Ecto neural progenitor cell (in vitro differentiated cells): ENCODE measurements at regions not wholly inside any gene's neighbourhood (a gene's known extent, or its start where the extent isn't known, plus 50 kb on each side); places are given as distances from the start of the nearest gene placed in this dataset.

ENCODE experiments used
- DNase-seq: peaks from one replicate; pipeline ENCODE4 v3.0.0-alpha.2; 2018; ENCODE audit warnings: low spot score

DNA sequence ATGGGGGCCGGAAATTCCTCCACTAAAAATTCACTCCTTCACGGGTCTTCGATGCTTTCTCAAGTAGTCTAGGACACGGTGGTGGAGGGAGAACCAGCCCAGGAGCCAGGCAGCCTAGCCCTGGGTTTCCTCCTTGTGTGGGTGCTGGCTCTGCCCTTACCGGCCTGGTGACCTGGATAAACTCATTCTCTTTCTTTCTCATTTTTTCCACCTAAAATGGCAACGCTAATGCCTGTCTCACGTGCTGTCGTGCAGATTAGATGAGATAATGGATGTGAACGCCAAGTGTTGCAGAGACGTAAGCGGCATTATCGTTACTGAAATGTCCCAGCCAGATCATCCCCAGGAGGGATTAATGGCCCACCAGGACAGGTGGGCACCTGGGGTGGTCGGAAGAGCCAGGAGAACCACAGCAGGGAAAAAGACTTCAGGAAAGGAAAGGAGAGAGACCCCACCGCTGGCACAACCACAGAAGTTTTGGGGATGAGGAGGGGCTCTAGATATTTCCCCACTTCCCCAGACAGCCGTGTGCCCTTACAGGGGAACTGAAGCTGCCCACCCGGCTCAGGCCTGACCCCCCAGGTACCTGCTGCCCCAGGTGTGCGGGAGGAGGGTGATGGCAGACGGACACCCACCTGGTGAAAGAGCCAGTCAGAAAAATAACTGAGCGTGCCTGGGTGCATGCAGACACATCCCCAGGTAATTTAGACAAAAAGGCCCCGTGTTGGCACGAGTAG is 100.8 kb upstream of the ASAP2 start:
- DNase-seq: no peak

DNA sequence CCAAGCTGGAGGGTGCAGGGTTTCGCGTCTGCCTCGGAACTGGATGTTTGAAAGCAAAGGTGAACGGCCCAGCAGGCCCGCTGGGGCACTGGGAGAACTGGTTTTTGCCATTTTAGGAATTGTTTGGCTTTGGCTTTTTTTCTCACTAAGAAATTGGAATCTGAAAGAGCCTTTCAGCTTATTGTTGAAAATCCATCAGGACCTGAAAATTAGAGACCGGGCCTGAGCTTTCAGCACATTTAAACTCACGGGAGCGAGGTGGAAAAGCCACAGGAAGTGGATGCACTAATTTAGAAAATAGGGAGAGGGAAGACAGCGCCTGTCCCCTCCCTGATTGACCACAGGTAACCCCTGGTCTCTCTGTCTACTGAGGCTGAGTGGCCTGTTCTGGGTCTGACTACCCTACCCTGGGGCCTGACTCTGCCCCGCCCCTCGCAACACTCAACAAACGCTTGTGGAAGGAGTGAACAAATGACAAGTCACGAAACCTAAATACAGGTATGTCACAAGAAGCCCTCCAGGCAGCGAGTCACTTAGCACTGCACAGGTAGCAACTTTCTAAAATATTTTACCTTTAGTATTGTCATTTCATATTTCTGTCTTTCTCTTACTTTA is 100.3 kb upstream of the MBOAT2 start:
- no peak for DNase-seq

DNA sequence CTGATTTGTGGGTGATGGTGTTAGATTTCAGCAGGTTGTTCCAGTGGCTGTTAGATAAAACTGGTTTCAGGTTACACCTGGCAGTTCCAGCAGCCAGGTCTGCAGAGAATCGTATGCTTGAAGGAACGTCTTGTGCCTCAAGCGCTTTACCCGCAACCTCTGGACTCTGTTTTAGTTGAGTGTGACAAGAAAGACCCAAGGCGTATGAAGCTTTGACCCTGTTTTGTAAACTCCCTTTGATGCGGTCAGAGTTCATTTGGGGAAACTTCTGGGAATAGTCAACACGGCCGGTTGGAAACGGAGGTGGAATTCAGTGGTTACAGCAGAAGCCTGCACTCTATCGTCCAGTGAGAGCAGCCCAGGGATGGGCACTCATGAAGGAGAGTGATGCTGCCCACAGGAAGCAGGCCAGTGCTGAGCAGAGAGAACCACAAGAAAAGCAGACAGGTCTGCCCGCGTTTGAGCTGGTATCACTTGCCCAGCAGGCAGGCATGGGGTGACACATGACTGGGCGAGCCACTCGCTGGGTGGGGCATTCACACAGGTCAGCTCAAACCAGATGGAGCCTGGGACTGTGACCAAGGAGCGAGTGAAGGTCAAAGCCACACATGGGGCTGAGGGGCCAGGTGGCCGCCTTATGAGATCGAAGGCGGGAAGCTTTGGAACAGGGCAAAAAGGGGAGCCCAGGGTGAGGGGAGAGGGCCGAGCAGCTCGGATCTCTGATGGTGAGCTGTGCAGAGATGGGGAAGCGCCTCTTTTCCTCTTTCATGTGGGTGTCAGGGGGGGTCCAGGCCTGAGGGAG is 99.6 kb upstream of the MBOAT2 start:
- no peak for DNase-seq

DNA sequence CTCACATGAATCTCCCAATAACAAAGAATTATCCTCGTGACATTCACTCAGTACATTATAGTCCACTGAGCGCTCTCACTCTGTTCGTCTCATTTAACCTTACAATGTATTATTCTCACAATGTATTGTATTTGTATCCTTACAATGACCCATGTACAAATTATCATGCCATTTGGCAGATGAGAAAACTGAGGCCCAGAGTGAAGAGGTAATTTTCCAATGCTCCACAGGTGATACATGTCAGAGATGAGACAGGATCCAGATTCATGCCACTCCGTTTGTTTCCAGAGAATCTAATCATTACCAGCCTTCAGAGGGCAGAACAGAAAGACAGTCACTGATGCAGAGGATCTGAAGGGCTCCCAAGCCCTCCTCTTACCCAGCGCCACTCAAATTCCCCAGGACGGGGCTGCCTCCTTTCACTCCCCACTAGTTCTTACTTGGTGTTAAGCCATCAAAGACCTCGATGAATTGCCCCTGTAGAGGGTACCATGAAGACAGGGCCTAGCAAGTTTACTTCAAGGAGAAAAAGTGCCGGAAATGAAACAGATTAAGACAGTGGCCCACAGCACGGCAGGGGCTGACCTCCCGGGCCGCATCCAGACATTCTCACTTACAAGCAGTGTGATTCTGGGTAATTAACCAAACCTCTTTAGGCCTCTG is 98.4 kb upstream of the MBOAT2 start:
- no peak for DNase-seq

DNA sequence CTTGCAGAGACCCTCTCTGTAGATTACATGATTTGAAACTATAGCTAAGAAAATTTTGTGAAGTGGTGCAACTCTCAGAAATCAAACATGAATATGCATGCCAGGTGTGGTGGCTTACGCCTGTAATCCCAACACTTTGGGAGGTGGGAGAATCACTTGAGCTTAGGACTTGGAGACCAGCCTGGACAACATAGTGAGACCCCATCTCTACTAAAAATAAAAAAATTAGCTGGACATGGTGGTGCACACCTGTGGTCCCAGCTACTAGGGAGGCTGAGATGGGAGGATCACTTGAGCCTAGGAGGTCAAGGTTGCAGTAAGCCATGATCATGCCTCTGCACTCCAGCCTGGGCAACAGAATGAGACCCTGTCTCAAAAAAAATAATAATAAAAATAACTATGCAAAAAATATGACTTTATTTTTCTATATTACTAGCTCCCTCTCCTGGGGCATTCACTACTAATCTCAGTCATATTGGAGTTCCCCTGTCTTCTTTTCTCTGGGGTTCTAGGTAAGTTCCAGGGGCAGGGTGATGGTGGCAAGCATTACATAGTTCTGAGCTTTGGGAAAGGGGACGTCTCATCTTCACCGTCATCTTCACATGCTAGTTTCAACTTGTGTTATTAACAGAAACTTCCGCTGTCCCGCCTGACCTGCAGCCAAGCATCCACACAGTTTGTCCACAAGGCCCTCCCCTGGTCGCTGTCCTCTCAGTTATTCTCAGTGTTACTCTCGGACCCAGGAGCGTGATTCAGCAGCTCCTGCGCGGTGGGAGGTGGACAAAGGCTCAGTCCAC is 96.8 kb upstream of the MBOAT2 start:
- no peak for DNase-seq

DNA sequence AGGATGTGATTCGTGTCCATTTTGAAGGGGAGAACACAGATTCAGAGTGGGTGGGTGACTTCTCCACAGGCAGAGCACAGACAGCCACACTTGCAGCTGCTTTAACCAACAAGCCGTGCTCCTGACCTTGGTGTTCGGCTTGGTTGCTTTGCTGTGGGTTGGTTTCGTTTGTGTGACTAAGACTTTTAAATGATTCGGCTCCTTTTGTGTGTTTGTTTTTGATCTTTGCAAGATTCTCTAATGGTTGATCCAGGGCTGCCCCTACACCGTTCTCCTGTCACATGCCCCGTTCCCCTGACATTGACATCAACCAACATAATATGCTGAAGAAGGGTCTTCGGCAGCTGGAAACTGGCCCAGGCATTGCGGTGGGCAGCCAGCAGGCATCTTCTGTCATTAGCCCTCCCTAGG is 95.9 kb upstream of the MBOAT2 start:
- DNase-seq: no peak

DNA sequence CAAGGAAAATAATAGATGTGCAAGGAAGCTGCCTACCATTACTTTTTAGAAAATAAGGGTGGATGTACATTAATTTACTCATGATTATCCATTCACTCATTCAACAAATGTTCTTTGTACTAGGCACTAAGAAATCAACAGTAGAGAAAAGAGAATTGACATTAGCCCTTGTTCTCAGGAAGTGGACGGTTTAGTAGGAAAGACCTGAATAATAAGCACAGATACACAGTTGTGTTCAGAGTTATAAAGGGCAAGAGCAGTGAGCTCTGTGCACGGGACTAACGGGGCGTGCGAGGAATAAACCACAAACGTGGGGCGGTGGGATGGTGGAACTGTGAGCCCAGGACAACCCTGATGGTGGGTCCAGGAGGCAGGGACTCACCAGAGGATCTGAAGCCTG is 94.4 kb upstream of the MBOAT2 start:
- no peak for DNase-seq

DNA sequence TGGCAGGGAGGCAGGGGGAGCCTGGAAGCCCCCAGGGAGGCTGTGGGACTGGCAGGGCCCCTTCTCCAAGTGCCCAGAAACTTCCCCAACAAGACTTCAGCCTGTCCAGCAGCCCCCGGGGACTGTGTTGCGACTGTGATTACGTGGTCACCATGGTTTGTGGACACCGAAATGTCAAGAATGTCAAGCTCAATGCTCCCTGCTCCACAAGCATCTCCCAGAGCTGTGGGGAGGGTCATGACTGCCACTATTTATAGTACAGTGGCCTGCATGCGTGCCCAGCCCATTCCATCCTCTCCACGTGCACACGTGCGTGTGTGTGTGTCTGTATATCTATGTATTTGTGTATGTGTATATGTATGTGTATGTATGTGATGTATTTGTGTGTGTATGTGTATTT is 93.8 kb upstream of the MBOAT2 start:
- no peak for DNase-seq

DNA sequence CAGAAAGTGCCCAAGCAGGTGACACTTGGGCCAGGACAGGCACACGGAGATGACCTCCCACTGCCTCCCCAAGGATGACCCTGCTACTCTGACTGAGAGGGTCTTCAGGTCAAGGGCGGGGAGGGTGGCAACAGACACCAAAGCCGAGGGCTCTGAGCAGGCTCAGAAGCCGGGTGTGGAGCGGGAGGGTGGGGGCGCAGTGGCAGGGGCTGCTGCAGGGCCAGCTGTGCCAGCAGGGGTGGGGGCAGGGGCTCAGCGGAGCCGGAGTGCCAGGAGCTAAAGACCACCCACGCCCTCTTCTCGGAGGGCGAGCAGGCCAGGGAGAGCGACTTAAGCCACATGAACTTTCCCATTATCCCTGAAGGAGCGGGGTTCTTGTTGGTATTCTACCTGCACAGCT is 93.3 kb upstream of the MBOAT2 start:
- DNase-seq: no peak

DNA sequence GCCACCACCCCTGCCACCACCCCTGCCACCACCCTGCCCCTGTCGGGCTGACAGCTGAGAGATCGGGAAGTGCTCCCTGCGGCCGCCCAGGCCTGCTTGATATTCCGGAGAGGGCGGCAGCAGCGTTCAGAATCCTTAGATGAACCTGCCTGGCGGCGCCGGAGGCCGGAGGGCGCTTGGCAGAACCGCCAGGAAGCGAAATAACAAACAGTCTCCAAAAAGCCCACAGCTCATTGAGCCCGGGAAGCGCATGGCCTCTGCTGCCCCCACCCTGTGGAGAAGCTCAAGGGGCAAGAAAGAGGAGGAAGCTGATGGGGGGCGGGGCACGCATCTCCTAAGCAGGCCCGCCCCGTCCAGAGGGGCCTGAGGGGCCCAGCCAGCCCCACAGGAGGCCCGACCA is 92.2 kb upstream of the MBOAT2 start:
- no peak for DNase-seq

DNA sequence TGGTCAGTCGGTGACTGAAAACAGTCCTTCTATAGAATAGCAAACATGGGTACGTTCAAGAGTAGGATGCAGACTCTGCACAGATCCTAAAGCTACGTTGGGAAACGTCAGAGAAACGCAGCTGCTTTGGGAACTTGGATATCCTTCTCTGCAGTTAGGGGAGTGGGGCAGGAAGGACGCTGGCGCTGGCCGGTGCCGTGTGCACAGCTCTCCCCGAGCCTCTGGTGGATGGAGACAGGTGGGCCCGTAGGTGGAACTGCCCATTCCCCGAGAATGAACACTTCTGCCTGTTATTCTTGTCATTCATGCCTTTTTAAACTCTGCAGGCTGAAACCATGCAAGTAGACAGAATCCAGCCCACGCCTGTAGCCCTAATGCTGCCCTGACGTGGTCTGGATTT is 91.7 kb upstream of the MBOAT2 start:
- no peak for DNase-seq

DNA sequence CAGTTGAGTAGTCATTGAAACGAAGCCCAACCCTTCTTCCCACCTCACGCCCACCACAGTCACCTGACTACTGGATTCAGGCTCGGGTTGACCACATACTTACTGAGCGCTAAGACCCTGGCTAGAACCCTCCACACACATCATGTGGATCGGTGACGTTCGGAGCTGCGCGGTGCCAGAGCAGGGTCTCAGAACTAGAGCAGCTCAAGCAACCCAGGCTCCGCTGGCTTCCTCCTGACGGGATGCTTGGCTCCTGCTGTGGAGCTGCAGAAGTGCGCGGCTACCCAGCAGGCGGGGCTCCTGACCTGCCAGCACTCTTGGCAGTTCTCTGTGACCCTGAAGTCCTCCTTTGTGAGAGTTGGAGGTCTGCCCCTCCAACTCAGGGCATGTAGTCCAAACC is 90.6 kb upstream of the MBOAT2 start:
- no peak for DNase-seq

DNA sequence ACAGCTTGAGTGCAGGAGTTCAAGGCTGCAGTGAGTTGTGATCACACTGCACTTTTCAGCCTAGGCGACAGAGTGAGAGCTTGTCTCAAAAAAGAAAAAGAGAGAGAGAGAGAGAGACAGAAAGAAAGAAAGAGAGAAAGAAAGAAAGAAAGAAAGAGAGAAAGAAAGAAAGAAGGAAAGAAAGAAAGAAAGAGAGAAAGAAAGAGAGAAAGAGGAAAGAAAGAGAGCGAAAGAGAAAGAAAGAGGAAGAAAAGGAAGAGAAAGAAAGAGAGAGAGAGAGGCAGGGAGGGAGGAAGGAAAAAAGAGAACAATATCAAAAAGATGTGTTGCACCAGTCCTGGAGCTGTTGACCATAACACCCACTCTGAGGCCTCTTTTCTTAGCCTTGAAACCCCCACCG is 89.8 kb upstream of the MBOAT2 start:
- no peak for DNase-seq

DNA sequence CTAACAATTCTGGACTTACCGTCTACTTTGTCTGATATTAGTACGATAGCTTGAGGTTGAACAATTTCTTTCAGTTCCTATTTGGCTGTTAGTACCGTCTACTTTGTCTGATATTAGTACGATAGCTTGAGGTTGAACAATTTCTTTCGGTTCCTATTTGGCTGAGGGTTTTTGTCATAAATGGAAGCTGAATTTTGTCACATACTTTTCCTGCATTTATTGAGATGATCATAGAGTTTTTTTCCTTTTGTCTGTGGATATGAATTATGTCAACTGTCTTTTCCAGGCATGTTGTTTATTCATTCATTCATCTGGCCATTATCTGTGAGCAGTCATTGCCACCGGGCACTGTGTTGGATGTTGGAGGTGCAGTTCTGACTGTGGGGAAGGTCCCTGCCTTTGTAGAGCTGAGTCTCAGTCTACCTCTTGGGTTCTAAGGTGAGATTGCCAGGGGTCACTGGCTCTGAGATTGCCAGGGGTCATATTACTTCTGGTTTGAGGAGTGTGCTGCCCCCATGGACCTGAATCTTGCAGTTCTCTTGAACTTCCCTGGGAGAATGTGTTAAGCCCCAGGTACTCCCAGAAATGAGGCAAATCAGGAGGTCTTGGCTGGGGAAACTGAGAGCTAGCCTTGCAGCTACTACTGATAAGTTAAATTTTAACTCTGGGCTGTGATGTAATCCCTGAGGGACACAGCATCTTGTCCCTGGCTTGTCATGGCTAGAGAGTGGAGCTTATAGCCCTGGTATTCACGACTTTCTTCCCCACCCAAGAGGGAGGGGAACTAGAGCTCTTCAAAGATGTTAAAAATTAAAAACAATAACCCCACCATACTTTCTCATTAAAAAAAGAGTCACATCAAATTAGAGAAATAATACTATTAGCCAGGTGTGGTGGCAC is 89.1 kb upstream of the MBOAT2 start:
- no peak for DNase-seq

DNA sequence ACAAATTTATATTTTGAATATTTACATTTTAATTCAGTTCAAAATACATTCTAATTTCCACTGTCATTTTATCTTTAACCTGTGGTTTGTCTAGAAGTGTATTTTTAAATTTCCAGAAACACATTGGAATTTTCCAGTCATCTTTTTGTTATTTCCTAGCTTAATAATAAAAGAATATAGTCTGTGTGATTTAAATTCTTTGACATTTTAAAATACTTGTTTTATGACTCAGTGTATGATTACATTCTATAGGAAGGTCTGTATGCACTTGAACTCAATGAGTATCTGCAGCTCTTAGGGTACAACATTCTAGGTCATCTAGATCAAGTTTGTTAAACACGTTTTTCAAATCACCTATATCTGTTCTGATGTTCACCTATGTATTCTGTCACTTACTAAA is 88.3 kb upstream of the MBOAT2 start:
- no peak for DNase-seq

DNA sequence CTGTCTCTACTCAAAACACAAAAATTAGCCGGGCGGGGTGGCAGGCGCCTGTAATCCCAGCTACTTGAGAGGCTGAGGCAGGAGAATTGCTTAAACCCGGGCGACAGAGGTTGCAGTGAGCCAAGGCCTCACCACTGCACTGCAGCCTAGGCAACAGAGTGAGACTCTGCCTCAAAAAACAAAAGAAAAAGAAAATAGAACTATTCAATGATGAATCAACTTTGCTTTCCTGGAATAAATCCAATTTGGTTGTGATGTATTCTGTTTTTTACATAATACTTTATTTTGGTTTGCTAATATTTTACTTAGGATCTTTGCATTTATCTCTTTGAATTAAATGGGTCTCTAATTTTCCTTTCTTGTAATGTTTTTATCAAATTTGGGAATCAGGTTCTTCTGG is 86.3 kb upstream of the MBOAT2 start:
- no peak for DNase-seq

DNA sequence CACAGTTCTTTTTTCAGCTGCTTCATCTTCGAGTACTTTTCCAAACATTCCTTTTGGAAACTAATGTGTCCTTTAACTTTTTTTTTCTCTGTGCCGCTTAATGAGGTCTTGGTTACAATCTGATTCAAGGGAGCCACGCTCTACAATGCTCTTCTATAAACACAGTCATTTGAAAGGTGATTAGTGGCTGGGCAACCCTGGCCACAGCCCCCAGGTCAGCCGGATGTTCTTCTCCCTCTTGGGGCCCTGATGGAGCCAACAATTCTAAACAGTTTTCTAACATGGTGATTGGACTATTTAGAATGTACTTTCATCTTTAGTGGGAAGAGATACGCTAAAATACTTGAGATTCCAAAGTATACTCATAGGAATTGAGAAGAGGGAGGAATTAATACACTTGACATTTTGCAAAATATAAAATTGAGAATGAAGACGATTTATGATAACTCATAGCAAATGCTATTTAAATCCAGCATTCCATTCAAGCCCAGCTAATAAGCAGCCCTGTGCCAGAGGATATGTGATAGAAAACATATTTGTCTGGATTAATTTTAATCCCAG is 83.7 kb upstream of the MBOAT2 start:
- DNase-seq: no peak

DNA sequence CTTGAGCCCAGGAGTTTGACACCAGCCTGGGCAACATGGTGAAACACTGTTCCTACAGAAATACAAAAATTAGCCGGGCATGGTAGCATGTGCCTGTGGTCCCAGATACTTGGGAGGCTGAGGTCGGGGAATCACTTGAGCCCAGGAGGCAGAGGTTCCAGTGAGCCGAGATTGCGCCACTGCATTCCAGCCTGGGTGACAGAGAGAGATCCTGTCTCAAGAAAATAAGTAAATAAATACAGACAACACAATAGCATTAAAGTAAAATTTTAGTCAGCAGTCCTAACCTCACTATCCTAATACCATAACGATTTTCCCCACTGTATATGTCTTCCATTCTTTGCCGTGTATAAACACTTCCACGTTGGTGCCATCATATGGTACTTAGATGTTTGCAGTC is 83.0 kb upstream of the MBOAT2 start:
- no peak for DNase-seq

DNA sequence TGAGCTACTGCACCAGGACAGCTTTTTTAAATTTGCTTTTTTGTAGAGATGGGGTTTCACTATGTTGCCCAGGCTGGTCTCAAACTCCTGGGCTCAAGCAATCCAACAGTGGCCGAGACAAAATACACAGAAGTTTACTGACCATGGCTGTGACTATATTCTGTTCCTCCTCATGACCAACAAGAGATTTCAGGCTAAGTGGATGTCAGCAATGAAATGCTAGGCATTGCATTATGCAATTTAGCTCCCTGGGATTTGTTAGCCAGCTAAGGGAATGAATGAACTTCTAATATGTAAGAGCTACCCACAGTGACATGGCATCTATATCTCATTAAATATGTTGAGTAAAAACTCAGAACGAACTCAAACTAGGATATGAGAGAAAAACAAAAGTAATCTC is 81.9 kb upstream of the MBOAT2 start:
- DNase-seq: no peak

DNA sequence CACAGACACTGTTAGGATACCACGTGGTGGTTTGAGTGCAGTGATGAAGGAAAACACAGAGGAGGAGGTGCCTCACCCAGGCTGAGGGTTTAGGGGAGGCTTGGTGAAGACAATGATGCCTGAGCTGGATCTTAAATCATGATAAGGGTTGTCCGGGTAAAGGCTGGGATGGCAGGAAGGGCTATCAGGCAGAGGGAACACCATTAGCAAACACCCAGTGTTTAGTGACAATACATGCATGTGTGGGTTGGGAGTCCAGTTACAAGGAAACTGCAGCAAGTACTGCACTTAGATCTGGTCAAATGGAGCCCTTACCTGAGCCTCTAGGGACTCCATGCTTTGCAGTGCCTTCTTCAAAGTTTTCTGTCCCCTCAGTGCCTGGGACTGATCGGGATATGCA is 79.8 kb upstream of the MBOAT2 start:
- no peak for DNase-seq

DNA sequence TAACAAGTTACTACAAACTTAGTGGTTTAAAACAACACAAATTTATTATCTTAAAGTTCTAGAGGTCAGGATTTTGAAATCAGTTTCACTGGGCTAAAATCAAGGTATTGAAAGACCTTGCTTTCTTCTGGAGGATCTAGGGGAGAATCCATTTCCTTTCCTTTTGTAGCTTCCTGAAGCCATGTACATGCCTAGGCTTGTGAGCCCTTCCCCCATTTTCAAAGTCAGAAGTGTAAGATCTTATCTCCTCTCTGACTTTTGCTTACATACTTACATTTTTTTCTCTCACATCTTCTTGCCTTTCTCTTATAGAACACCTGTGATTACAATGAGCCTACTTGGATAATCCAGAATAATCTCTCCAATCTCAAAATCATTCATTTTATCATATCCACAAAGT is 78.7 kb upstream of the MBOAT2 start:
- no peak for DNase-seq
